ENCODE measurements at regions not wholly inside any gene's neighbourhood (a gene's known extent, or its start where the extent isn't known, plus 50 kb on each side); places are given as distances from the start of the nearest gene placed in this dataset.

GRCh38 chr5:3142261-3143027, 391.0 kb upstream of the IRX2 start:
- Histone ChIP-seq H3K4me1 (ENCODE audit: control insufficient read depth in 1 of 2, insufficient read depth in 2 of 2, low read length in 2 of 2) (no peaks in the 10 kb centered on the region), H3K4me2 (replicated peaks; ENCODE audit: extremely low read depth, low read length, poor library complexity, severe bottlenecking) (no peak overlapping the region), H3K36me3 (replicated peaks in 1 of 2; ENCODE audit: control insufficient read depth in 1 of 2, insufficient read depth in 2 of 2, low read length in 2 of 2) (no peaks in the 10 kb centered on the region), H3K9ac (ENCODE audit: insufficient read depth, low read length, poor library complexity, severe bottlenecking) (no peak overlapping the region), H3K4me3 (replicated peaks in 1 of 3; ENCODE audit: low read depth in 2 of 3, low read length in 3 of 3) (no peak overlapping the region), H2AFZ (ENCODE audit: insufficient read depth, low read depth, low read length, poor library complexity, severe bottlenecking) (no peak overlapping the region), H3K27me3 (ENCODE audit: control insufficient read depth in 2 of 2, insufficient read depth in 2 of 2, low read length in 2 of 2) (no peaks in the 10 kb centered on the region), H4K20me1 (ENCODE audit: insufficient read depth, low read length) (no peaks in the 10 kb centered on the region), H3K27ac (ENCODE audit: low read depth in 1 of 2, low read length in 2 of 2) (no peak overlapping the region), H3K9me3 (replicated peaks in 1 of 2; ENCODE audit: control insufficient read depth in 1 of 2, insufficient read depth in 1 of 2, low read length in 2 of 2) (peaks cover 0 to 25% of the 10 kb centered on the region in 2 donors), H3K79me2 (ENCODE audit: insufficient read depth, low read length) (no peaks in the 10 kb centered on the region)
- TF ChIP-seq CTCF (IDR thresholded peaks at IDR 0.05): no peak
- intact Hi-C loops (cut with micrococcal nuclease): no loop called here
- Mint-ChIP-seq H3K27ac (no peak overlapping the region), H3K36me3 (no peaks in the 10 kb centered on the region), H3K4me3 (no peak overlapping the region), H3K27me3 (ENCODE audit: low read depth in 3 of 3) (no peaks in the 10 kb centered on the region), H3K9me3 (peaks cover 0 to 19% (median 11%) of the 10 kb centered on the region in 7 donors), H3K4me1 (no peaks in the 10 kb centered on the region)
- no peak for DNase-seq
- 80% methylated on average over 23 of the region's 25 CpGs for WGBS (ENCODE audit: insufficient coverage)

GRCh38 chr5:3140117-3140516, 388.6 kb upstream of the IRX2 start:
- Mint-ChIP-seq H3K27ac (no peak overlapping the region), H3K36me3 (no peaks in the 10 kb centered on the region), H3K4me1 (no peaks in the 10 kb centered on the region), H3K27me3 (ENCODE audit: low read depth in 3 of 3) (no peaks in the 10 kb centered on the region), H3K4me3 (no peak overlapping the region), H3K9me3 (peaks cover 0 to 22% (median 11%) of the 10 kb centered on the region in 7 donors)
- Histone ChIP-seq H4K20me1 (ENCODE audit: insufficient read depth, low read length) (no peaks in the 10 kb centered on the region), H3K36me3 (replicated peaks in 1 of 2; ENCODE audit: control insufficient read depth in 1 of 2, insufficient read depth in 2 of 2, low read length in 2 of 2) (no peaks in the 10 kb centered on the region), H3K4me2 (replicated peaks; ENCODE audit: extremely low read depth, low read length, poor library complexity, severe bottlenecking) (no peak overlapping the region), H3K4me1 (ENCODE audit: control insufficient read depth in 1 of 2, insufficient read depth in 2 of 2, low read length in 2 of 2) (no peaks in the 10 kb centered on the region), H3K79me2 (ENCODE audit: insufficient read depth, low read length) (no peaks in the 10 kb centered on the region), H3K27me3 (ENCODE audit: control insufficient read depth in 2 of 2, insufficient read depth in 2 of 2, low read length in 2 of 2) (no peaks in the 10 kb centered on the region), H2AFZ (ENCODE audit: insufficient read depth, low read depth, low read length, poor library complexity, severe bottlenecking) (no peak overlapping the region), H3K4me3 (replicated peaks in 1 of 3; ENCODE audit: low read depth in 2 of 3, low read length in 3 of 3) (no peak overlapping the region), H3K27ac (ENCODE audit: low read depth in 1 of 2, low read length in 2 of 2) (no peak overlapping the region), H3K9me3 (replicated peaks in 1 of 2; ENCODE audit: control insufficient read depth in 1 of 2, insufficient read depth in 1 of 2, low read length in 2 of 2) (peaks cover 0 to 31% of the 10 kb centered on the region in 2 donors), H3K9ac (ENCODE audit: insufficient read depth, low read length, poor library complexity, severe bottlenecking) (no peak overlapping the region)
- no peak for TF ChIP-seq CTCF (IDR thresholded peaks at IDR 0.05)
- 97% methylated on average over 7 of the region's 7 CpGs for WGBS (ENCODE audit: insufficient coverage)
- DNase-seq: no peak
- intact Hi-C loops (cut with micrococcal nuclease): no loop called here
